H1 (cell line): ENCODE measurements at regions not wholly inside any gene's neighbourhood (a gene's known extent, or its start where the extent isn't known, plus 50 kb on each side); places are given as distances from the start of the nearest gene placed in this dataset.

Experiments used
- CTCF ChIA-PET: fragments of 300-600 bp; sonication (Branson Sonifier 250); formaldehyde crosslinking; loops from one replicate; lab custom pipeline; 2021; ENCODE audit not compliant: partially characterized antibody; lab: Charles Lee
- POLR2A ChIA-PET: fragments of 300-600 bp; sonication (Branson Sonifier 250); formaldehyde crosslinking; loops from one replicate; lab custom pipeline; 2021; ENCODE audit warnings: inconsistent platforms; ENCODE audit not compliant: partially characterized antibody; lab: Charles Lee
- DNase-seq, 2 experiments: peaks; one replicate each; pipeline versions ENCODE4 v3.0.0 to v3.0.0-alpha.2; 2010 to 2022; ENCODE audit warnings: low spot score in 2 of 2, low read depth in 1 of 2, mixed read lengths in 1 of 2
- FAIRE-seq: peaks from 2 replicates; lab custom pipeline; 2011; peaks lifted over from hg19 to GRCh38; lab: Jason Lieb, UNC
- H2AFZ ChIP-seq: 2 replicates; pipeline ENCODE4 v1.8.1; 2012; ENCODE audit warnings: low read length, inconsistent platforms
- H2AK5ac ChIP-seq: 2 replicates; pipeline ENCODE4 v1.6.1; 2013; ENCODE audit warnings: low read depth, low read length
- H2BK120ac ChIP-seq: replicated peaks from 2 replicates; pipeline ENCODE3; 2013; ENCODE audit warnings: low read depth, low read length, inconsistent platforms
- H2BK12ac ChIP-seq: 2 replicates; pipeline ENCODE4 v1.6.1; 2013; ENCODE audit warnings: low read depth, low read length
- H2BK15ac ChIP-seq: 2 replicates; pipeline ENCODE4 v1.6.1; 2013; ENCODE audit warnings: low read length
- H2BK20ac ChIP-seq: 2 replicates; pipeline ENCODE4 v1.6.1; 2013; ENCODE audit warnings: low read length
- H2BK5ac ChIP-seq: 2 replicates; pipeline ENCODE4 v1.6.1; 2013; ENCODE audit warnings: low read depth, low read length
- H3K14ac ChIP-seq: 2 replicates; pipeline ENCODE4 v1.6.1; 2013; ENCODE audit warnings: inconsistent platforms; ENCODE audit not compliant: insufficient read length
- H3K18ac ChIP-seq: 2 replicates; pipeline ENCODE4 v1.6.1; 2013; ENCODE audit warnings: low read length; ENCODE audit errors: extremely low read depth
- H3K23ac ChIP-seq: 2 replicates; pipeline ENCODE4 v1.6.1; 2013; ENCODE audit warnings: inconsistent platforms; ENCODE audit not compliant: insufficient read length
- H3K23me2 ChIP-seq: 2 replicates; pipeline ENCODE4 v1.6.1; 2013; ENCODE audit warnings: low read depth, low read length
- H3K27ac ChIP-seq: 2 replicates; pipeline ENCODE4 v1.6.1; 2011; ENCODE audit warnings: low read depth, low read length, inconsistent platforms
- H3K27me3 ChIP-seq, 4 experiments: replicated peaks in 1 of 4; 1 replicate in 1 of 4; 2 replicates in 3 of 4; pipeline versions ENCODE4 v1.6.1 to v1.8.1; 2011 to 2013; ENCODE audit warnings: low read length in 3 of 4, mild to moderate bottlenecking in 3 of 4, inconsistent platforms in 2 of 4, mixed read lengths in 2 of 4, moderate library complexity in 1 of 4; ENCODE audit not compliant: control insufficient read depth in 3 of 4, insufficient read depth in 3 of 4; ENCODE audit errors: extremely low read depth in 1 of 4
- H3K36me3 ChIP-seq, 4 experiments: 2 replicates each; pipeline versions ENCODE4 v1.6.1 to v1.8.1; 2011 to 2013; ENCODE audit warnings: mild to moderate bottlenecking in 4 of 4, low read length in 3 of 4, moderate library complexity in 2 of 4, control low read depth in 1 of 4, inconsistent platforms in 1 of 4; ENCODE audit not compliant: insufficient read depth in 4 of 4, control insufficient read depth in 2 of 4
- H3K4ac ChIP-seq: replicated peaks from 2 replicates; pipeline ENCODE3; 2013; ENCODE audit warnings: low read length, low read depth, mixed read lengths, inconsistent platforms; ENCODE audit not compliant: insufficient read length
- H3K4me1 ChIP-seq, 4 experiments: replicated peaks in 1 of 4; 1 replicate in 1 of 4; 2 replicates in 3 of 4; pipeline versions ENCODE4 v1.6.1 to v1.8.1; 2011 to 2013; ENCODE audit warnings: low read length in 3 of 4, inconsistent platforms in 2 of 4, mixed read lengths in 1 of 4; ENCODE audit not compliant: insufficient read depth in 4 of 4, control insufficient read depth in 3 of 4
- H3K4me2 ChIP-seq, 2 experiments: 2 replicates each; pipeline versions ENCODE4 v1.6.1 to v1.8.1; 2011 to 2013; ENCODE audit warnings: low read depth in 2 of 2, low read length in 2 of 2, control low read depth in 1 of 2, inconsistent platforms in 1 of 2, mild to moderate bottlenecking in 1 of 2; ENCODE audit not compliant: insufficient read depth in 1 of 2
- H3K4me3 ChIP-seq, 4 experiments: fragments of 200-600, 300-600 bp in 1 of 4; sonication (generic), shearing (Covaris generic), sonication (Bioruptor Twin) in 1 of 4; 2 replicates each; pipeline versions ENCODE4 v1.5.1 to v1.8.1; 2011 to 2016; ENCODE audit warnings: low read length in 4 of 4, low read depth in 3 of 4, control low read depth in 2 of 4, inconsistent platforms in 2 of 4, mild to moderate bottlenecking in 2 of 4, mixed read lengths in 1 of 4, moderate library complexity in 1 of 4; ENCODE audit not compliant: insufficient read depth in 2 of 4; ENCODE audit errors: extremely low read depth in 1 of 4
- H3K56ac ChIP-seq: replicated peaks from 2 replicates; pipeline ENCODE3; 2013; ENCODE audit warnings: low read depth, mild to moderate bottlenecking, mixed read lengths, low read length, inconsistent platforms; ENCODE audit not compliant: insufficient read length
- H3K79me1 ChIP-seq: 2 replicates; pipeline ENCODE4 v1.6.1; 2013; ENCODE audit warnings: low read depth, low read length, control low read depth
- H3K79me2 ChIP-seq, 2 experiments: 2 replicates each; pipeline versions ENCODE4 v1.6.1 to v1.8.1; 2012 to 2013; ENCODE audit warnings: low read length in 2 of 2, mild to moderate bottlenecking in 2 of 2, inconsistent platforms in 1 of 2; ENCODE audit not compliant: insufficient read depth in 2 of 2, control insufficient read depth in 1 of 2
- H3K9ac ChIP-seq, 4 experiments: replicated peaks in 1 of 4; 1 replicate in 1 of 4; 2 replicates in 3 of 4; pipeline versions ENCODE4 v1.6.1 to v1.8.1; 2011 to 2013; ENCODE audit warnings: low read depth in 3 of 4, low read length in 3 of 4, control low read depth in 2 of 4, mild to moderate bottlenecking in 2 of 4, moderate library complexity in 2 of 4, inconsistent platforms in 1 of 4; ENCODE audit errors: extremely low read depth in 1 of 4
- H3K9me3 ChIP-seq, 2 experiments: 2 replicates each; pipeline versions ENCODE4 v1.6.1 to v1.8.1; 2012 to 2013; ENCODE audit warnings: mild to moderate bottlenecking in 2 of 2, moderate library complexity in 2 of 2, control low read depth in 1 of 2, inconsistent platforms in 1 of 2, low read depth in 1 of 2, low read length in 1 of 2, mixed read lengths in 1 of 2; ENCODE audit not compliant: insufficient read depth in 2 of 2
- H4K20me1 ChIP-seq, 2 experiments: replicated peaks in 1 of 2; 2 replicates each; pipeline versions ENCODE3 to v1.8.1; 2011 to 2013; ENCODE audit warnings: inconsistent platforms in 2 of 2, low read length in 2 of 2, mild to moderate bottlenecking in 1 of 2; ENCODE audit not compliant: insufficient read depth in 2 of 2, control insufficient read depth in 1 of 2
- H4K5ac ChIP-seq: 2 replicates; pipeline ENCODE4 v1.6.1; 2013; ENCODE audit warnings: low read length, low read depth, mixed read lengths, inconsistent platforms; ENCODE audit not compliant: insufficient read length
- H4K8ac ChIP-seq: 2 replicates; pipeline ENCODE4 v1.8.0; 2013; ENCODE audit warnings: mild to moderate bottlenecking, moderate library complexity, low read length, inconsistent platforms; ENCODE audit not compliant: insufficient read depth; ENCODE audit errors: extremely low read depth
- H4K91ac ChIP-seq: replicated peaks from 2 replicates; pipeline ENCODE3; 2013; ENCODE audit warnings: low read length, mixed read lengths, inconsistent platforms; ENCODE audit not compliant: insufficient read length
- FOSL1 ChIP-seq: IDR thresholded peaks from 2 replicates; pipeline ENCODE4 v1.6.1; 2011; ENCODE audit warnings: mild to moderate bottlenecking, low read depth, low read length, moderate library complexity; ENCODE audit not compliant: insufficient read depth
- MAFK ChIP-seq: IDR thresholded peaks from 2 replicates; pipeline ENCODE4 v1.6.1; 2012; ENCODE audit warnings: low read depth, mild to moderate bottlenecking, improper control_type of control experiment, low read length
- SAP30 ChIP-seq: fragments of 300-600 bp; sonication (generic); IDR thresholded peaks from 2 replicates; pipeline ENCODE4 v1.7.1; 2012; ENCODE audit warnings: low read length, moderate library complexity, mild to moderate bottlenecking, inconsistent platforms; ENCODE audit not compliant: insufficient read depth, insufficient replicate concordance
- TAF7 ChIP-seq: optimal IDR thresholded peaks from 2 replicates; pipeline ENCODE3; 2011; ENCODE audit warnings: low read depth, mild to moderate bottlenecking, inconsistent platforms, low read length, moderate library complexity, borderline replicate concordance
- USF2 ChIP-seq: IDR thresholded peaks from 2 replicates; pipeline ENCODE4 v1.6.1; 2011; ENCODE audit warnings: low read length, improper control_type of control experiment
- WGBS, 2 experiments: shearing (Covaris generic) in 1 of 2; methylation state at CpG; one replicate each; pipeline versions ENCODE4 v1.1.6 to v1.1.7; 2013 to 2015; ENCODE audit warnings: low lambda C conversion rate in 2 of 2, mixed read lengths in 2 of 2, inconsistent platforms in 1 of 2, low coverage in 1 of 2, missing lambda C conversion rate in 1 of 2; ENCODE audit not compliant: insufficient replicate concordance in 2 of 2, insufficient coverage in 1 of 2, insufficient read length in 1 of 2; ENCODE audit errors: extremely low coverage in 1 of 2, missing lambda C conversion rate in 1 of 2; 5-methylcytosine and 5-hydroxymethylcytosine counted together

DNA sequence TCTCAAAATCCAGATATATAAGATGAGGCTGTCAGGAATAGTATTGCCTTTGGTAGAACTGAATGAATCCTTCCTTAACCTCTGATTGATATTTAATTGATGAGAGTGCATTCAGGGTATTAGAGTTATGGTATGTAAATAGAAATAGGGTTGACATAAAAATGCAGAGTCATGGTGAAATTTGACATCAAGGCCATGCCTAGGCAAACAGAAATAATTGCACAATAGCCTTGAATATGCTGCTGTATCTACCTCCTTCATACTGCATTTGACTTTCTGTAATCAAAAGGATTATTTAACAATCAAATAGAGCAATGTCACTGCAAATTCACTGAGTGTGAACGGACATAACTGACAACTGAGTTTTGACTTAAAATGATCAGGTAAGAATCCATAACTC is 1316.3 kb downstream of the STIM2 start:
- no peak overlapping the region for H2AFZ ChIP-seq
- H3K14ac ChIP-seq: no peak overlapping the region
- no peak overlapping the region for H4K8ac ChIP-seq
- H3K4me2 ChIP-seq: no peak overlapping the region
- no peak overlapping the region for H3K18ac ChIP-seq
- H2BK5ac ChIP-seq: no peak overlapping the region
- no peak overlapping the region for H2BK12ac ChIP-seq
- no peaks in the 10 kb centered on the region for H3K9me3 ChIP-seq
- 89% methylated on average over 1 of the region's 1 CpG; no CpG with 5 or more reads in 1 of the 2 experiments for WGBS, 2 experiments
- no peak overlapping the region for H4K5ac ChIP-seq
- no peak for DNase-seq
- no peak overlapping the region for H2BK120ac ChIP-seq
- H3K27me3 ChIP-seq: no peaks in the 10 kb centered on the region
- H3K36me3 ChIP-seq: no peaks in the 10 kb centered on the region
- H3K27ac ChIP-seq: no peak overlapping the region
- no peak overlapping the region for H3K9ac ChIP-seq
- H3K79me2 ChIP-seq: no peaks in the 10 kb centered on the region
- no peak overlapping the region for H3K4ac ChIP-seq
- no peak for FAIRE-seq
- no peak overlapping the region for H2BK15ac ChIP-seq
- no peak overlapping the region for H3K4me3 ChIP-seq
- no peak for TF ChIP-seq SAP30
- no peak for TF ChIP-seq FOSL1
- TF ChIP-seq USF2: no peak
- TF ChIP-seq TAF7: no peak
- TF ChIP-seq MAFK: no peak
- H4K91ac ChIP-seq: no peak overlapping the region
- H3K23me2 ChIP-seq: no peaks in the 10 kb centered on the region
- H2AK5ac ChIP-seq: no peak overlapping the region
- H3K79me1 ChIP-seq: no peaks in the 10 kb centered on the region
- no peak overlapping the region for H2BK20ac ChIP-seq
- POLR2A ChIA-PET: no interaction called here
- H3K23ac ChIP-seq: no peak overlapping the region
- no peaks in the 10 kb centered on the region for H3K4me1 ChIP-seq
- no peak overlapping the region for H3K56ac ChIP-seq
- no peaks in the 10 kb centered on the region for H4K20me1 ChIP-seq
- CTCF ChIA-PET: no interaction called here
